HG02763 (cell line): ENCODE measurements at regions not wholly inside any gene's neighbourhood (a gene's known extent, or its start where the extent isn't known, plus 50 kb on each side); places are given as distances from the start of the nearest gene placed in this dataset.

Experiments used
- ATAC-seq: cut with Tn5 transposase; IDR thresholded peaks from one replicate; pipeline ENCODE4 v1.9.1; 2021; ENCODE audit warnings: mild to moderate bottlenecking, moderate library complexity; ENCODE audit not compliant: unreplicated experiment

DNA sequence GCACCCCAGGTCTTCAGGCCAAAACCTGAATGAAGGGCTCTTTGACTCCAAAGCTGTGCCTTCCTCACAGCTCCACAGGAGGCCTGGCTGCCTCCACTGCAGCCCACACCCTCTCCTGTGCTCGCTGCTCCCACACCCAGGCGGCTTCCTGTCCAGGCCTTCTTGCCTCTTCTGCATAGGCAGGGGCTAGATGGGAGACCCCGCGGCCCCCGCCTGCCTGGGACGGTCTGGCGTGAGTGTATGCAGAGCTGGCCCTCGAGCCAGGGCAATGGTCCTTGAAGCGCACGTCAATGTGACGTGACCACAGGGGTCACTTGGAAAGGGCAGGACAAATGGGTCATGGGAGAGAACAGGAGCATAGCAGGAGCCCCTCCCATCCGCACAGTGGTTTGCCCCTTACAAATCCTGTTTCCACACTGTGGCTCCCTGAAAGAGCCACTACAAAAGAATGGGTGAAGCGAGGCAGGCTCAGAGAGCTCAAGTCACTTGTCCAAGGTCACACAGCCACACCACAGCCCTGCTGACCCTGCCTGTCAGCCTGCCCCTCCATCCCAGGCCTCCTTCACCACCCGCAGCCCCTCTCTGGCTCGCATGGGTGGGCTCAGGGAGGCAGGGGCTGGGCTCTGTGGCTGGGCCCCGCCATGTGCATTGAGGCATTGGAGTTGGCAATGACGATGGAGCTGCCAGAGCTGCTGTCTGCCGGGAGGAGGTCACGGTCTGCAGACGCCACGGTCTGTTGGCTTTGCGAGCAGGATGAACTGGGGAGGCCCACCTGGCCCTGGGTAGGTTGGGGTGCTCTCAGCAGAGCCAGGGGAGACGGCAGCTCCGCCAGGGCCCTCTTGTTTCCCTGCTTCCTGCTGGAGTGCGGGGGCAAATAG lies 71.2 kb upstream of the WNT11 start:
- ATAC-seq, result no peak

DNA sequence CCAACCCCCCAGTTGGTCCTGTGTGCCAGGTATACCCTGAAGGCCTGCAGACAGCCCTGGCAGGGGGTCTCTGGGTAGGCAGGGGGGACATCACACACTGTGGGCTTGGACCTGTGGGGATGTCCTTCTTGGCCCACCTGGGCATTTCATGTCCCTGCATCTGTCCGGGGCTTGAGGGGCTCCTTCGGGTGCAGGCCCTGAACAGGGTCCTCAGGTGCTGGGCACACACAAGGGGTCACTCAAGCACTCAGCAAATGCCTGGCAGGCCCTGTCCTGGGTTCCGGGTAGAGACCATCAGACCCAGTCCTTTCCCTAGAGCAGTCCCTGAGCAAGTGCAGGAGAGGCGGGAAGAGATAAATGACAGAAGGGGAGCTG lies 70.5 kb upstream of the WNT11 start:
- no peak for ATAC-seq

DNA sequence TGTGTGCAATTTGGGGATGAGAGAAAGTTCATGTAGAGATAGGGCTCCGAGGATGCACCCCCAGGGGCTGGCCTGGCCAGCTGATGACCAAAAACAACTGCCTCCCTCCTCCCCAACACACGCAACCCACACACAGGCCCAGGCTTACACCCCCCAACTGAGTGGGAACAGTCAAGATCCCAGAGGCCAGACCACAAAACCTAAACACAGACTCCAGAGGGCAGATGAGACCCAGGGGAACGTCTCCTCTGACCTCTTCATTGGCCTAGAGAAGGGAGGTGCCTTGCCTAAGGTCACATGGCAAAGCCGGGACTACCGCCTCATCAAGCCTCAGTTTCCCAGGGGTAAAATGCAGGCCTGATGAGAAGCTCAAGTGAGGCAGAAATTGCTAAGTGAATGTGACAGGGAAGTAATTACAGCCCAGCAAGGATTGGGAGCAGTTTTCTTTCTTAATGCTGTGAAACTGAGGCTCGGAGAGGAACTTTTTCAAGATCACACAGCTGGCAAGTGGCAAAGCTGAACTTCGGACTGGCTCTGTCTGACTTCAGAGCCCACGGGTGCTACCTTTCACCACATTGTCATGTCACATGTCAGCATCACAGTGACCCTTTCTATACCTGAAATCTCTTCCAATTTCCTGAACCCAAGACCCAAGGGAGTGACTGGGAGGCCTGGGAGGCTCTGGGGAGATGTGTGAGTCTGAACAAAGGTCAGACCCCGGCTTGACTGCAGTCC lies 69.9 kb upstream of the WNT11 start:
- ATAC-seq, result no peak

DNA sequence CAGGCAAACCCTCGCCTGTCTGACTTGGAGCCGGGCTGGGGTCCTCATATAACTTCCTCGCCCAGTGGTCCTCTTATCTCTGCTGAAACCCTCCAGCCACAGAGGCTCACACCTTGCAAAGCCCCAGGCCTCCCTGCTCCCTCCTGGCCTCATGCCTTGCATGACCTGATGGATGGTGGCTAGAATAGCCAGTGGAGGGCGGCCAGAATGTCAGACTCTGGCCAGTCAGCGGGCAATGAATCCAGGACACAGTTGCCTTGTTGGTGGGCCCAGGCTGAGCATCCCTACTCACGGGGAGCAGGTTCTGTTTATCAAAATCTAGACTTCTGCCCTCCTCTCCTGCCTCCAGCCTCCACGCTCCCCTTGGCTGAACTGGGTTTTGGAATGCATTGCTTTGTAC lies 69.1 kb upstream of the WNT11 start:
- no peak for ATAC-seq

DNA sequence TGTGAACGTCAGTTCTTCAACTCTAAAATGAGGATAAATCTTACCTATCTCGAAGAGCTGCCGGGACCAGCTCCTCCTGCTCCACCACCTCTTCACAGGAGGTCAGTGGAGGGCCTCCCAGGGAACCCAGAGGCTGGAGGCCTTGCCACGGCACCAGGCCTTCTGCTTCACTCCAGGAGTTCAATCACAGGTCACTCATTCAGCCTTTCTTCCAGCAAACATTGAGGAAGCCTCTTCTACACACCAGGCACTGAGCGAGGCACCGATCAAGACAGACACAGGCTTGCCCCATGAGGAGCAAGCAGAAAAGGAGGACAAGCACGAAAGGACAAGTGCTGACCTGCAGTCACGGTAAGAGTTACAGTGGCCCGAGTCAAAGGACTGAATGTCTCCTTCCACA lies 64.8 kb upstream of the WNT11 start:
- ATAC-seq, result no peak

DNA sequence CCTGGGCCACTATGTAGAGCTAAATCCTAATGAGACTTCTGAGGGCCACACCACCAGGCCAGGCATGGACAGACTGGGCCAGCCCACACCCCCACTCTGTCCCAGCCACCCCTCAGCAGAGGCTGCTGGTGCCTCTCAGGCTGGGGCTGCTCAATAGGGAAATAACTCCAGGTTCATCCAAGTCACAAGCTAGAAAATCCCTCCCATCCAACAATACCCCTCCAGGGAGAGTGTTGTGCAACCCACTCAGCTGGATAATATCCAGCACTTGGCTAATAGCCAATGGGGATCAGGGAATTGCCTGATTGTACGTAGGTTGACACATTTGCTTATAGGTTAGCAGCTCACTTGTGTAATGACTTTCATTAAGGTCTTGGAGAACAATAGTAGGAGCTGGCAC lies 64.1 kb upstream of the WNT11 start:
- ATAC-seq, result no peak

DNA sequence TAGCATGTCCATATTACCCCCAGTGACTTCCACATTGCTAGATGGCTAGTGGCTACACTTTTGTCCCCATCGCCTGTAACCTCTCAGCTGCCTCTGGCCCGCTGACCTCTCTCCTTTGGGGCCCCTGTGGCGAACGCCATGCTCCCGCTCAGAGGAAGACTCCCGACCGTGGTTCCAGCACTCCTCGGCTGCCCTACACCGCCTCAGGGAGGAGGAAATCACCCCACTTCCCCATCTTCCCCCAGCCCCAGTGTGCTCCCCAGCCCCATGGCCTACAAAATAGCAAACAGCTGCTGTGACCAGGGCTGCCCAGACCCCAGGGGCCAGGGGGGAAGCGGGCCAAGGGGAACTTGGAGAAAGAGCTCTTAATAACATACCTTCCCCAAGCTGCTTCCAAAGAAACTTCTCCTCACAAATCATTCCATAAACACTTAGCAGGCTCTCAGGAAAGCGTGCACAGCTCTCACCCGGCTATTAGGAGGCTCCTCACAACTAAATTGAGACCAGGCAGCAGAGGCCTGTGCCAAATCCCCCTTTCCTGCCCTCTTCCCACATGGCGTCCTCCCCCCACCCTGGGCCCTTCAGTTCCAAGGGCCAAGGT lies 63.5 kb upstream of the WNT11 start:
- no peak for ATAC-seq

DNA sequence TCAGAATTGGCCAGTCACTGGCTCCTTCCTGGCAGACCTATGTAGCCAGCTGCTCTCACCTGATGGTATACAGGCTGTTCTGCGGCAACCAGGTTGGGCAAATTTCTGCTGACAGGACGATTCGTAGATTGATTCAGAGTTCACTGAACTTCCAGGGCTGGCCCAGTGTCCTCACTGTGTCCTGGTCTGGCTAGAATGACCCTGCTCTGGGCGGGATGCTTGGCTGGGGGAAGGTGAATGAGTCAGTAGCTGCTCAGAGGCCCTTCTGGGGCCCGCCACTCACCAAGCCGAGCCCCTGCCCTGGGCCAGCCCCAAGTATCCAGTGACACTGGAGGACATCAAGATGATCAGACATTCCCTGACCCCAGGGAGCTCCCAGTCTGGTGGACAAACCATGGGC lies 62.9 kb upstream of the WNT11 start:
- ATAC-seq, result no peak

DNA sequence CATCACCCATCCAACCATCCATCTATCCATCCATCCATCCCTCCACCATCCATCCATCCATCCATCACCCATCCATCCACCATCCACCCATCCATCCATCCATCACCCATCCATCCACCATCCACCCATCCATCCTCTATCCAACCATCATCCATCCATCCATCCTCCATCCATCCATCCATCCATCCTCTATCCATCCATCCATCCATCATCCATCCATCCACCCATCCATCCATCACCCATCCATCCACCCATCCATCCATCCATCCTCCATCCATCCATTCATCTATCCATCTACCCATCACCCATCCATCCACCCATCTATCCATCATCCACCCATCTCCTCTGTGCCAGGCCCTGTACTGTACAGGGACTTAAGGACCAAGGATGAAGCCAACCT lies 62.2 kb upstream of the WNT11 start:
- no peak for ATAC-seq

DNA sequence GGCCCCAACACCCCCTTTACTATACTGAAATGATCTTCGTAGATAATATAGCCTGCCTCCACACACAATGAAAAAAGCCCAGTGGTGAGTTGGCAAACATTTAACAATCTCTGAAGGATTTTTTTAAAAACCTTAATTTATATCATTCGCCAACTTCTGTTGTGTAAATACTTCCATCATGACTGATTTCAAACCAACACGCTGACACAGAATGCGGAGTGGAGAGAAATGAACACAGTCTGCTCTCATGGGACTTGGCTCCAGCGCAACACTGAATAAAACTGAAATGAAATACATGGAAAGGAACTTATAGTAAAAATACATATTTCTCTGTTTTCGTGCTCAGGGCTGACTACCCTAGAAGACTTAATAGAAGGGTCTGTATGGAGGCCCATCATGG lies 61.3 kb upstream of the WNT11 start:
- ATAC-seq, result no peak

DNA sequence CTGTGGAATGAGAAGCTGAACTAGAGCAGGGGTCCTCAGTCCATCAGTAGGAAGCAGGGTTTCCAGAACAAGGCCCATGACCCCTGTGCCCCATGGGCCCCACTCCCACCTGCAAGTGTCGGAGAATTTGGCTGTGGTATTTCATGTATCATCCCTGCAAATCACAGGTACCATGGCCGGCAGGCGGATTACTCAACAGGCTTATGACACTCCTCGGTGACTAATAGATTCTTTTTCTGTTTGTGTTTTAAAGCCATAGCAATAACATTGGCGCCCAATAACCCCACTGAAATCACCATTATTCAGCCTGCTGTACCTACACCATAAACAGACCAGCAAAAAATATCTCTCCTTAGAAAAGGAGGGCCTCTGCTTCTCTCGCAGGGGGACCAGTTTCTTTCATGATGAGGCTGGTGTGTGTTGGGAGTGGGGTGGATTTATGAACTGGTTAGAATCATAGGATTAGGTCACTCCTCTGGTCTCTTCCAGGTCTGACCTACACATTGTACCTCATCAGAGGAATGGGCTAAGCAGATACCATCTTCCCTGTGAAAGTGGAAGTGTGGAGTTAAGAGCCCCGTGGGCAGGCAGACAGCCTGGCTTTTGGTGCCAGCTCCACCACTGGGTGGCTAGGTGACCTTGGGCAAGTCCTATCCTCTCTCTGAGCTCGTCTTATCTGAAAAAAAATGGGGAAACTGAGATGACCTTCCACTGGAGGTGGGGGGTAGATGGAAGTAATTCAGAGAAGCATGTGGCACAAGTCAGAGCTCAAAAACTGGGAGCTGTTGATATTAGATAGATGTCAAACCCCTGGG lies 60.2 kb upstream of the WNT11 start:
- no peak for ATAC-seq

DNA sequence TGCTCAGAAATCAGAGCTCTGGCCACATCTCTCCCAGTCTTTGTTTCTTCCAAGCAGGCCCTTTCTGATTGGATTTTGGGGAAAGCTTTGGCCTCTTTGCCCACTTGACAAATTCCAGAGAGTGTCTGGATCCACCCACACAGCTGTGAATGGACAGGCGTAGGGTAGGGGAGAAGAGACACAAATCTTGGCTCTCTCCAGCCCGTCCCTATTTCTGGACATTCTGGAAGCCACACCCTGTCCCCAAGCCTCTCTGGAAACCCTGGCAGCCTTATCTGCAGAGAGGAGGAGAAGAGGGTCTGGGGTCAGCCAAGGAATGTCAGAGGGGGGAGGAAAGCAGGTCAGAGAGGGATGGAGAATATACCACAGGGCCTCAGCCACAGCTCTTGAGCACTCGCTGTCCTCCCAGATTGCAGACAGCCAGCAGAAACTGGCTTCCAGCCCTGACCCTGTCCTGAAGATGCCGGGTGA lies 59.5 kb upstream of the WNT11 start:
- no peak for ATAC-seq

DNA sequence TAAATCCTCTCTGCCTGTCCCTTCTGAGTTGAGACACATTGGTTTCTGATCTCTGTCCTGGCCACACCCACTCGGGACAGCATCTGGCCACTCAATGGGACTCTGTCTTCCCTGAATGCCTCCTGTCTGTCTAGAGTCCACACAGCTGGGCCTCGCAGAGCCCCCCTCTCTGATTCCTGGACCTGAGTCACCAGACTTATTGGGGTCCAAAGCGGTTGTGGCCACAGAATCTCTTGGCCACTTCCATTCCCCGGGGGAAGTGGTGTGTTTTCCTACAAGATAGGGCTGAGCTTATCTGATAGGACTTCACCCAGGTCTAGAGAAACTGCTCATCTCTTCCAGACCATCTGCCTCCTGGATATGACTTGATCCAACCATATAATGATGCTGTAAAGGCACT lies 57.4 kb upstream of the WNT11 start:
- ATAC-seq, result no peak

DNA sequence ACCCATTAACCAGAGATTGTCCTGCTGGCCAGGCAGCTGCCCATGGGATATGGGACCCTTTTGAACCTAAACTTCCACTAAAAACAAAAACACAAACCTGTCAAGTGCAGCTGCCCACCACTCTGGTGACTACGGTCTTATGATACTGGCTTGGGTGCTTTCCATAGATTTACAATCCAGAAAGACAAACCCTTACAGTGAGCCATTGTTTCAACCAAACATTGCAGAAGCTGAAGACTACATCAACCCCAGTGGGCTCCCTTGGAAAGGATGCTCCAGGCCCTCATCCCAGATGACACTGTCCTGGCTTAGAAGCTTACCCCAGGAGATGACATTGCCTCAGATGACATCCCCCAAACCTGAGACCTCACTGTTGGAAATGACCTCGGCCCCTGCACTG lies 56.9 kb upstream of the WNT11 start:
- ATAC-seq, result no peak

DNA sequence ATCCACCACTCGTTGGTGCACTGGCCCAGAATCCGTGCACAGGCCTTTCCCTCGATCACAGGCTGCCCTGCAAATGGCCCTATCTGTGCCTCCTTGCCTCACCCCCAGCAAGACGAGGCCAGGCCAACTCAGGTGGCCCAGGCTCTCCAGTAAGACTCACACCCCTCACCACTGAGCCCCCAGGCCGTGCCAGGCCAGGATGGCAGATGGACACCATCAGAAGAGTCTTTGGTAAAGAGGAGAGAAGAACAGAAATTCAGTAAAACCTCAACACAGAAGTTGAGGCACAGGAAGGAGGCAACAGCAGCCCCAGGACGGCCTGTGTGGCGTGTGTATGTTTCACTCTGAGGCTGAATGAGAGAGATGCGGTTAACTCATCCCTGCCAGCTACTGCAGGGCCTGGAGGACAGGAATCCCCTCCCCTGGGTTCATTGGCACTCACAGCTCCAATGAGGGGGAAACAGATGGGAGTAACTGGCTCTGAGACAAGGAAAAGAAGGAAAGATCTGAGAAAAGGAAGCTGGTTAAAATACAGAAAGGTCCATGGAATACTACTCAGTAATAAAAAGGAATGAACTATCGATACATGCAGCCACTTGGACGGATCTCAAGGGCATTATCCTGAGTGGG lies 54.1 kb upstream of the WNT11 start:
- ATAC-seq, result no peak

DNA sequence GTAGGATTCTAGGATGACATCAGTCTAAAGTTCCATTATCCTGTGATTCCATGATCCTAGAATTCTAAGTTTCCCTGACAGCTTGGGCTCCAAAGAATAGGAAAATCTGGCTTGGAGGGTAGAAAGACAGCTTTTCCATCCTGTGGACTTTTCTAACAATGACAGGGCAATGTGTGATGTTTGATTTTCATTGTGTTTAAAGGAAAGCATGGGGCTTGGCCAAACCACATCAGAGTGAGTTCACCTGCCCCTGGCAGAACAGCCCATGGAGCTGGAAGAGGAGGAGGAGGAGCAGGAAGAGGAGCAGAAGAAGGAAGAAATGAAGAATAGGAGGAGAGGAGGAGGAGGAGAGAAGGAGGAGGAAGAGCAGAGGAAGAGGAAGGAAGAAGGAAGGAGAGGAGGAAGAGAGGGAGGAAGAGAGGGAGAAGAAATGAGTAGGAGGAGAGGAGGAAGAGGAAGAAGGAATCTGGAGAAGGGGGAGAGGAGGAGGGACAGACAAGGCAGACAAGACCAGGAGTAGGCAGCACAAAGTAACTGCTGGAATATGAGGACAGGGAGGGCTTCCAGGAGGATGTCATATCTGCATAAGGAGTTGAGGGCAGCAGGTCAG lies 53.1 kb upstream of the WNT11 start:
- ATAC-seq, result no peak

DNA sequence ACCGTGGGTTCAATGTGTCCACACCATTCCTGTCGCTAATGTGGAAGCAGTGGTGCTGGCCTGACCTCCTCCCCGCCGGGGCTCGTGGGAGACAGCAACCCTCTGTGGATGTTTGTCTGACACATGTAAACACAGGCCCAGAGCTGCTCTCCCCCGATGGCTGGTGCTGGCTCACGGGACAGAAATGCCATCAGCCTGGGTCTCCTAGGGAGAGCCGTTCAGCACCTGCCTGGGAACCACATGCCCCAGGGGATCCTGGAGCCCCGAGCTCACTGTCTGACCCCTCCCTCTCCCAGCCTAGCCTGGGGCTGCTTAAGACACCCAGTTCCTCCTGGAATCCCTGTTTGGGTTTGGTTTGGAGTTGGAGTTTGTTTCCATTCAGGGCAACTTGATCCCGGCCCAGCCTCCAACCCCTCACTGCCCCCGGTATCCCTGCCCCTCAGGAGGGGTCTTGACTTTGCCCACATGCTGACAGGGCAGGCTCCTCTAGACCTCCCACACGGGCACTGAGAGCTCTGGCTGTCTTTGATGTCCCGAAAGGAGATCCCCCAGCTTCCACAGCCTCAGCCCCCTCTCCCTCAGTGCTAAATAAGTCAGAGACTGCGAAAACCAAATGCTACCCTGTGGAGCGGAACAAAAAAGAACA lies 50.9 kb upstream of the WNT11 start:
- ATAC-seq, result no peak

DNA sequence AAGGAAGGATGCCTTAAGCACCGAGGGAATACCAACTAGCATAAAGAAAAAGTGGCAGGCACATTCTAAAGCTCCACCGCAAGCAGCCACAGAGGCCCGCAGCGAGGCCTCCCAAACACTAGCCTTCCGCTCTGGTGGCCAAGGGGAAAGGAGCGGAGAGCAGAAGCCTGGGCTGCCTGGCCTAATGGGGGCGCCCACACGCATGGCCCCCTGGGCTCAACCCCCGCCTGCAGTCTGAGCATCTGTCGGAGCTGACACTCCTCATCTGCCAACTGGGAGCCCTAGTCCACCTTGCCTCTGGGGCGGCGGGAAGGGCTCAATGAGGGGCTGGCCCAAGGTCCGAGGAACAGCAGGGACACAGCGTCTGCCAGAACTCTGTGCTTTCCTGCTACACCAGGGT lies 50.1 kb upstream of the WNT11 start:
- no peak for ATAC-seq
